OCI-LY3 (cell line): ENCODE measurements at regions not wholly inside any gene's neighbourhood (a gene's known extent, or its start where the extent isn't known, plus 50 kb on each side); places are given as distances from the start of the nearest gene placed in this dataset.

Experiments
- EZH2phosphoT487 ChIP-seq: fragments of 200-600 bp; shearing (Covaris generic); IDR thresholded peaks from 2 replicates; pipeline ENCODE4 v1.6.1; 2018; ENCODE audit warnings: antibody characterized with exemption, mixed run types, low read depth
- TF ChIP-seq, protein P1 (sequence below): fragments of 200-600, 300-600 bp; sonication (generic); IDR thresholded peaks from 2 replicates; pipeline ENCODE4 v1.5.1; 2014; ENCODE audit warnings: antibody characterized with exemption, low read length, low read depth

DNA sequence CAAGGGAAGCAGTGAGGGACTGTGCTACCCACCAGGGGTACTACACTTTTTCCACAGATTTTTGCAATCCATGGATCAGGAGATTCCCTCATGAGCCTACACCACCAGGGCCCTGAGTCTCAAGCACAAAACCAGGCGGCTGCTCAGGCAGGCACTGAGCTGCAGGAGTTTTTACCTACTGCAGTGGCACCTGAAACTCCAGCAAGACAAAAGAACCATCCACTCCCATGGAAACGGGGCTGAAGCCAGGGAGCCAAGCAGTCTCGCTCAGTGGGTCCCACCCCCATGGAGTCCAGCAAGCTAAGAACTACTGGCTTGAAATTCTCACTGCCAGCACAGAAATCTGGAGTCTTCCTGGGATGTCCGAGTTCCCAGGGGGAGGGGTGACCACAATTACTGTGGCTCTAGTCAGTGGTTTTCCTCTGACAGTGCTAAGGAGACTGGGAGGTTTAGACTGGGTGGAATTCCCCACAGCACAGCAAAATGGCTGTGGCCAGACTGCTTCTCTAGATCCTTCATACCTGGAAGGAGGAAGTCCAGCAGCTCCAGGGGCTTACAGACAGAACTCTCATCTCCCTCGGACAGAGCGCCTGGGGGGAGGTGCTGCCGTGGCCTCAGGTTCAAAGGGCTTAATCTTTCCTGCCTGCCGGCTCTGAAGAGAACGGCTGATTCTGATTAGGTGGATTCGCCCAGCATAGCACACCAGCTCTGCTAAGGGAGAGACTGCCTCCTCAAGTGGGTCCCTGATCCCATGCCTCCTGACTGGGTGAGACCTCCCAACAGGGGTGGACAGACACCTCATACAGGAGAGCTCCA lies 437.8 kb downstream of the LTN1 start:
- no peak for TF ChIP-seq EZH2phosphoT487
- TF ChIP-seq, protein P1, sequence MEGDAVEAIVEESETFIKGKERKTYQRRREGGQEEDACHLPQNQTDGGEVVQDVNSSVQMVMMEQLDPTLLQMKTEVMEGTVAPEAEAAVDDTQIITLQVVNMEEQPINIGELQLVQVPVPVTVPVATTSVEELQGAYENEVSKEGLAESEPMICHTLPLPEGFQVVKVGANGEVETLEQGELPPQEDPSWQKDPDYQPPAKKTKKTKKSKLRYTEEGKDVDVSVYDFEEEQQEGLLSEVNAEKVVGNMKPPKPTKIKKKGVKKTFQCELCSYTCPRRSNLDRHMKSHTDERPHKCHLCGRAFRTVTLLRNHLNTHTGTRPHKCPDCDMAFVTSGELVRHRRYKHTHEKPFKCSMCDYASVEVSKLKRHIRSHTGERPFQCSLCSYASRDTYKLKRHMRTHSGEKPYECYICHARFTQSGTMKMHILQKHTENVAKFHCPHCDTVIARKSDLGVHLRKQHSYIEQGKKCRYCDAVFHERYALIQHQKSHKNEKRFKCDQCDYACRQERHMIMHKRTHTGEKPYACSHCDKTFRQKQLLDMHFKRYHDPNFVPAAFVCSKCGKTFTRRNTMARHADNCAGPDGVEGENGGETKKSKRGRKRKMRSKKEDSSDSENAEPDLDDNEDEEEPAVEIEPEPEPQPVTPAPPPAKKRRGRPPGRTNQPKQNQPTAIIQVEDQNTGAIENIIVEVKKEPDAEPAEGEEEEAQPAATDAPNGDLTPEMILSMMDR: no peak
